Keratinocyte (primary cell): ENCODE measurements at regions not wholly inside any gene's neighbourhood (a gene's known extent, or its start where the extent isn't known, plus 50 kb on each side); places are given as distances from the start of the nearest gene placed in this dataset.
"Not testable (repeated sequence)": the region's sequence is repeated elsewhere in the genome, so short reads cannot be mapped to it uniquely, and the experiment has no call there.

ENCODE experiments used
- EZH2 ChIP-seq: IDR thresholded peaks from one replicate; pipeline ENCODE4 v1.6.1; 2012; ENCODE audit warnings: inconsistent platforms, mild to moderate bottlenecking, low read length, moderate library complexity
- TF ChIP-seq, protein P1 (sequence below), 3 experiments: IDR thresholded peaks in 1 of 3; conservative IDR thresholded peaks in 1 of 3; optimal IDR thresholded peaks in 1 of 3; 2 replicates in 2 of 3; 3 replicates in 1 of 3; pipeline versions ENCODE3 to v1.5.1; 2011; ENCODE audit warnings: low read length in 3 of 3, mild to moderate bottlenecking in 3 of 3, moderate library complexity in 2 of 3, control low read depth in 1 of 3, inconsistent platforms in 1 of 3; ENCODE audit not compliant: insufficient read depth in 2 of 3; ENCODE audit errors: extremely low read depth in 1 of 3

DNA sequence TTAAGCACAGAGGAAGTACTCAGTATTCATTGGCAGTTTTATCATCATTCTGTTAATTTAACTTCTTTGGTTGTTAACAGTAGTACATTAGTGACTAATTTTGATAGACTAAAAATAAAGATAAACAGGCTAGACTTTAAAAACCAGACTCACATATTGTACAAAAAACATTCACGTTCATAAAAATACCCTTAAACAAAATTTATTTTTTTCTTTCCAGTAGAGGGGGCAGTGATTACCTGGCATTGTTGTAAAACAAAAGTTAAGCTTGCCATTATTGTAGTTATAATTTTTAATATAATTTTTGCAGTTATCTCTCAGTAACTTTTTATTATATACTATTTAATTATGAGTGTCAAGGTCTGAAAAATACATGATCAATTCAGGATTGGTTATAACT, 92.0 kb downstream of the MRPL57 start:
- TF ChIP-seq, protein P1, sequence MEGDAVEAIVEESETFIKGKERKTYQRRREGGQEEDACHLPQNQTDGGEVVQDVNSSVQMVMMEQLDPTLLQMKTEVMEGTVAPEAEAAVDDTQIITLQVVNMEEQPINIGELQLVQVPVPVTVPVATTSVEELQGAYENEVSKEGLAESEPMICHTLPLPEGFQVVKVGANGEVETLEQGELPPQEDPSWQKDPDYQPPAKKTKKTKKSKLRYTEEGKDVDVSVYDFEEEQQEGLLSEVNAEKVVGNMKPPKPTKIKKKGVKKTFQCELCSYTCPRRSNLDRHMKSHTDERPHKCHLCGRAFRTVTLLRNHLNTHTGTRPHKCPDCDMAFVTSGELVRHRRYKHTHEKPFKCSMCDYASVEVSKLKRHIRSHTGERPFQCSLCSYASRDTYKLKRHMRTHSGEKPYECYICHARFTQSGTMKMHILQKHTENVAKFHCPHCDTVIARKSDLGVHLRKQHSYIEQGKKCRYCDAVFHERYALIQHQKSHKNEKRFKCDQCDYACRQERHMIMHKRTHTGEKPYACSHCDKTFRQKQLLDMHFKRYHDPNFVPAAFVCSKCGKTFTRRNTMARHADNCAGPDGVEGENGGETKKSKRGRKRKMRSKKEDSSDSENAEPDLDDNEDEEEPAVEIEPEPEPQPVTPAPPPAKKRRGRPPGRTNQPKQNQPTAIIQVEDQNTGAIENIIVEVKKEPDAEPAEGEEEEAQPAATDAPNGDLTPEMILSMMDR (optimal IDR thresholded peaks at IDR 0.05 in 1 of 3, IDR thresholded peaks at IDR 0.05 in 1 of 3, conservative IDR thresholded peaks at IDR 0.05 in 1 of 3; ENCODE audit: extremely low read depth in 1 of 3, insufficient read depth in 2 of 3, low read length in 3 of 3), result not testable (repeated sequence)
- TF ChIP-seq EZH2, result not testable (repeated sequence)
